Keratinocyte (primary cell): ENCODE measurements at regions not wholly inside any gene's neighbourhood (a gene's known extent, or its start where the extent isn't known, plus 50 kb on each side); places are given as distances from the start of the nearest gene placed in this dataset.

Experiments used
- DNase-seq: peaks from one replicate; pipeline ENCODE4 v3.0.0-alpha.2; 2011; ENCODE audit warnings: low read depth, missing footprints, low spot score
- FAIRE-seq: peaks from 2 replicates; lab custom pipeline; 2011; peaks lifted over from hg19 to GRCh38; lab: Jason Lieb, UNC
- H2AFZ ChIP-seq: 2 replicates; pipeline ENCODE4 v1.6.0; 2012; ENCODE audit warnings: low read length, control low read depth, inconsistent platforms; ENCODE audit not compliant: control insufficient read depth
- H3K27ac ChIP-seq: 2 replicates; pipeline ENCODE4 v1.5.1; 2011; ENCODE audit warnings: low read length; ENCODE audit not compliant: control insufficient read depth, insufficient read depth
- H3K27me3 ChIP-seq: 3 replicates; pipeline ENCODE4 v1.6.0; 2011; ENCODE audit warnings: low read length; ENCODE audit not compliant: control insufficient read depth, insufficient read depth; ENCODE audit errors: extremely low read depth
- H3K36me3 ChIP-seq, 2 experiments: 2 replicates in 1 of 2; 3 replicates in 1 of 2; pipeline ENCODE4 v1.5.1; 2011; ENCODE audit warnings: low read length in 2 of 2, mild to moderate bottlenecking in 1 of 2; ENCODE audit not compliant: control insufficient read depth in 2 of 2, insufficient read depth in 2 of 2; ENCODE audit errors: extremely low read depth in 1 of 2
- H3K4me1 ChIP-seq: 3 replicates; pipeline ENCODE4 v1.5.1; 2011; ENCODE audit warnings: low read length; ENCODE audit not compliant: control insufficient read depth, insufficient read depth; ENCODE audit errors: extremely low read depth
- H3K4me2 ChIP-seq: 3 replicates; pipeline ENCODE4 v1.6.0; 2011; ENCODE audit warnings: low read depth, low read length; ENCODE audit not compliant: control insufficient read depth, insufficient read depth; ENCODE audit errors: extremely low read depth
- H3K4me3 ChIP-seq, 3 experiments: fragments of 200-600 bp in 1 of 3; sonication (generic) in 1 of 3; 2 replicates in 2 of 3; 3 replicates in 1 of 3; pipeline ENCODE4 v1.5.1; 2011 to 2016; ENCODE audit warnings: low read length in 3 of 3, mild to moderate bottlenecking in 3 of 3, control low read depth in 2 of 3, inconsistent platforms in 1 of 3, low read depth in 1 of 3, mixed read lengths in 1 of 3, mixed run types in 1 of 3, moderate library complexity in 1 of 3; ENCODE audit not compliant: control insufficient read depth in 2 of 3, insufficient read depth in 2 of 3; ENCODE audit errors: extremely low read depth in 1 of 3
- H3K79me2 ChIP-seq: 2 replicates; pipeline ENCODE4 v1.6.0; 2012; ENCODE audit warnings: low read length; ENCODE audit not compliant: control insufficient read depth, insufficient read depth
- H3K9ac ChIP-seq: 3 replicates; pipeline ENCODE4 v1.6.0; 2011; ENCODE audit warnings: low read length; ENCODE audit not compliant: control insufficient read depth, insufficient read depth; ENCODE audit errors: extremely low read depth
- H3K9me1 ChIP-seq: 3 replicates; pipeline ENCODE4 v1.6.0; 2011; ENCODE audit warnings: low read length; ENCODE audit not compliant: control insufficient read depth, insufficient read depth; ENCODE audit errors: extremely low read depth
- H3K9me3 ChIP-seq: 2 replicates; pipeline ENCODE4 v1.5.1; 2012; ENCODE audit warnings: low read depth, low read length; ENCODE audit not compliant: control insufficient read depth
- H4K20me1 ChIP-seq: 3 replicates; pipeline ENCODE4 v1.6.0; 2011; ENCODE audit warnings: low read length; ENCODE audit not compliant: control insufficient read depth, insufficient read depth; ENCODE audit errors: extremely low read depth
- EZH2 ChIP-seq: IDR thresholded peaks from one replicate; pipeline ENCODE4 v1.6.1; 2012; ENCODE audit warnings: inconsistent platforms, mild to moderate bottlenecking, low read length, moderate library complexity
- dilution Hi-C: fragments of 300-500 bp; cut with MboI; formaldehyde crosslinking; loops from one replicate; pipeline ENCODE4 v1.7.0; 2020; ENCODE audit warnings: low sequenced_read_pairs; ENCODE audit not compliant: extremely low pct_ligation_motif_present
- TF ChIP-seq, protein P1 (sequence below), 3 experiments: IDR thresholded peaks in 1 of 3; conservative IDR thresholded peaks in 1 of 3; optimal IDR thresholded peaks in 1 of 3; 2 replicates in 2 of 3; 3 replicates in 1 of 3; pipeline versions ENCODE3 to v1.5.1; 2011; ENCODE audit warnings: low read length in 3 of 3, mild to moderate bottlenecking in 3 of 3, moderate library complexity in 2 of 3, control low read depth in 1 of 3, inconsistent platforms in 1 of 3; ENCODE audit not compliant: insufficient read depth in 2 of 3; ENCODE audit errors: extremely low read depth in 1 of 3

DNA sequence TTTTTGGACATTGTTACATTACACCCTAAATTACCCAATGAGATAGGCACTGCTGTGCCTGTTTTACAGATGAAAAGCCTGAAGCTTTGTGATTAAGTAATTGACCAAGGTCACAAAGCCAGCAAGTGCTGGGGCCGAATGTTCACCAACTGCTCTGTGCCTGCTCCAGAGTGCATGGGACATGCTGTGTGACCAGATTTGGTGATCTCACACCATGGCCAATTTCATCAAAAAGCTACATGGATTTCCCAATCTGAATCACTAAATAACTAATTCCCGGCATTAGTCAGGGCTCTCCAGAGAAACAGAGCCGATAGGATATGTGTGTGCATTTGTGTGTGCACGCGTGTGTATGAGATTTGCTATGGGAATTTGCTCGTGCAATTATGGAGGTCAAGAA lies 228.3 kb upstream of the ECI2 start:
- H3K4me1 ChIP-seq = peaks cover 7% of the 10 kb centered on the region
- H3K36me3 ChIP-seq = no peaks in the 10 kb centered on the region
- no peak for TF ChIP-seq EZH2
- TF ChIP-seq, protein P1, sequence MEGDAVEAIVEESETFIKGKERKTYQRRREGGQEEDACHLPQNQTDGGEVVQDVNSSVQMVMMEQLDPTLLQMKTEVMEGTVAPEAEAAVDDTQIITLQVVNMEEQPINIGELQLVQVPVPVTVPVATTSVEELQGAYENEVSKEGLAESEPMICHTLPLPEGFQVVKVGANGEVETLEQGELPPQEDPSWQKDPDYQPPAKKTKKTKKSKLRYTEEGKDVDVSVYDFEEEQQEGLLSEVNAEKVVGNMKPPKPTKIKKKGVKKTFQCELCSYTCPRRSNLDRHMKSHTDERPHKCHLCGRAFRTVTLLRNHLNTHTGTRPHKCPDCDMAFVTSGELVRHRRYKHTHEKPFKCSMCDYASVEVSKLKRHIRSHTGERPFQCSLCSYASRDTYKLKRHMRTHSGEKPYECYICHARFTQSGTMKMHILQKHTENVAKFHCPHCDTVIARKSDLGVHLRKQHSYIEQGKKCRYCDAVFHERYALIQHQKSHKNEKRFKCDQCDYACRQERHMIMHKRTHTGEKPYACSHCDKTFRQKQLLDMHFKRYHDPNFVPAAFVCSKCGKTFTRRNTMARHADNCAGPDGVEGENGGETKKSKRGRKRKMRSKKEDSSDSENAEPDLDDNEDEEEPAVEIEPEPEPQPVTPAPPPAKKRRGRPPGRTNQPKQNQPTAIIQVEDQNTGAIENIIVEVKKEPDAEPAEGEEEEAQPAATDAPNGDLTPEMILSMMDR (optimal IDR thresholded peaks at IDR 0.05 in 1 of 3, IDR thresholded peaks at IDR 0.05 in 1 of 3, conservative IDR thresholded peaks at IDR 0.05 in 1 of 3; ENCODE audit: extremely low read depth in 1 of 3, insufficient read depth in 2 of 3, low read length in 3 of 3) = no peak
- H3K9ac ChIP-seq = no peak overlapping the region
- no peak overlapping the region for H3K27ac ChIP-seq
- DNase-seq = no peak
- H3K9me1 ChIP-seq = no peaks in the 10 kb centered on the region
- H4K20me1 ChIP-seq = no peaks in the 10 kb centered on the region
- dilution Hi-C loops = no loop called here
- H3K27me3 ChIP-seq = no peaks in the 10 kb centered on the region
- H3K79me2 ChIP-seq = no peaks in the 10 kb centered on the region
- H2AFZ ChIP-seq = no peak overlapping the region
- no peak overlapping the region for H3K4me2 ChIP-seq
- H3K4me3 ChIP-seq = no peak overlapping the region
- no peaks in the 10 kb centered on the region for H3K9me3 ChIP-seq
- FAIRE-seq = no peak

DNA sequence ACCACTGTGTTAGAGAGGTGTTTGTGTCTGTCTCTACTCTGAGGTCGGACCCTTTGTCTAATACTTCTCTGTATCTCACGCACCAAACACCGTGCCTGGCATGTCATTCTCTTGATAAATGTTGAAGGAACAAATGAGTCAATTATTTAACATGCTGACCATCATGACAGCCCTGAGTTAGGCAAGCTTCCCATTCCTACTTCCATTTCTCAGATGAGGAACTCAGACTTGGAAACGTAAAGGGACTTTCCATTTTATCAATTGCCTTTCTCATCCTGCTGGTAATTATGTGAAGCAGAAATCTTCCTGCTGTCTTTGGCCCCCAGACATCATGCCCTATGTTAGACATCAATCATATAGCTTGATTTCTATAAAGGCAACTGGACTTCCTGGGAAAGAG lies 227.0 kb upstream of the ECI2 start:
- Histone ChIP-seq H3K79me2 (no peaks in the 10 kb centered on the region), H2AFZ (no peak overlapping the region), H3K4me3 (no peak overlapping the region), H4K20me1 (no peaks in the 10 kb centered on the region), H3K9me1 (no peaks in the 10 kb centered on the region), H3K9ac (no peak overlapping the region), H3K9me3 (no peaks in the 10 kb centered on the region), H3K36me3 (no peaks in the 10 kb centered on the region), H3K27ac (no peak overlapping the region), H3K27me3 (no peaks in the 10 kb centered on the region), H3K4me1 (peaks cover 16% of the 10 kb centered on the region), H3K4me2 (no peak overlapping the region)
- TF ChIP-seq, protein P1 (optimal IDR thresholded peaks at IDR 0.05 in 1 of 3, IDR thresholded peaks at IDR 0.05 in 1 of 3, conservative IDR thresholded peaks at IDR 0.05 in 1 of 3; ENCODE audit: extremely low read depth in 1 of 3, insufficient read depth in 2 of 3, low read length in 3 of 3) = no peak
- TF ChIP-seq EZH2 = no peak
- no peak for FAIRE-seq
- no peak for DNase-seq
- dilution Hi-C loops = no loop called here
